Fibroblast of skin of left quadriceps (primary cell): ENCODE measurements at regions not wholly inside any gene's neighbourhood (a gene's known extent, or its start where the extent isn't known, plus 50 kb on each side); places are given as distances from the start of the nearest gene placed in this dataset.

Experiments
- DNase-seq, 2 experiments: peaks; one replicate each; pipeline ENCODE4 v3.0.0-alpha.2; 2013; ENCODE audit warnings: low read depth in 2 of 2

DNA sequence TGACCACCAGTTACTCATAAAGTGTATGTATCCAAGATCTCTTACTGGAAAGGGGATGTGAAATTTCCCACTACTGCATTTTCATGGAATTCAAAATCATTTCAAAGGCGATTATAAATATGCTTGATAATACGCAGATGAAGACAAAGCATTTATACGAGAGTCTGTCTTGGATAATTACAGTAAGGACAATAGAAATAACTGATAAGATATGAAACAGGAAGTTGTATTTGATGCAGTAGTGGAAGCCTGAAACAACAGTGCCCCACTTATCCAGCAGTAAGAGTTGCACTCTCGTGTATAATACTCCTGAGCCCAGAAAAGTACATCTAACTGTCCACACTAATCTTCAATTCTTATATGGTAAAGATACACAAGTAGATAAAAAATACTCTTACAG lies 188.7 kb upstream of the POU5F2 start:
- no peak for DNase-seq

DNA sequence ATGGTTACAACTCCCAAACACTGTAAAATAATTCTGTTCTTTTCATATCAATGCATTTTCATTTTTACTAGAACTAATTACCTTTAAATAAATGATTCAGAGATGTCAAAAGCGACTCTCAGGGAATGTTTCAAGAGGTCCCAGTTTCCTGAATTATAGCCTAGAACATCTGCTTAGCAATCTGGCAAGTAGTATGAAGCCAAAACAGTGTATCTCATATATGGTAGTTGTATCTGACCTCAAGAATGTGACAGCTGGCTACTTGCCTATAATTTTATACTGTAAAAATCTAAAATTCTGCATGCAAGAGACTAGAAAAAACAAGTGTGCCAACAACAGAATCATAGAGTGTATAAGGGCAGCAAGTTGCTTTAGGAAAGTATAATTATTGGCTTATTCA lies 187.7 kb upstream of the POU5F2 start:
- DNase-seq, result peak; percentile 38 to 51

DNA sequence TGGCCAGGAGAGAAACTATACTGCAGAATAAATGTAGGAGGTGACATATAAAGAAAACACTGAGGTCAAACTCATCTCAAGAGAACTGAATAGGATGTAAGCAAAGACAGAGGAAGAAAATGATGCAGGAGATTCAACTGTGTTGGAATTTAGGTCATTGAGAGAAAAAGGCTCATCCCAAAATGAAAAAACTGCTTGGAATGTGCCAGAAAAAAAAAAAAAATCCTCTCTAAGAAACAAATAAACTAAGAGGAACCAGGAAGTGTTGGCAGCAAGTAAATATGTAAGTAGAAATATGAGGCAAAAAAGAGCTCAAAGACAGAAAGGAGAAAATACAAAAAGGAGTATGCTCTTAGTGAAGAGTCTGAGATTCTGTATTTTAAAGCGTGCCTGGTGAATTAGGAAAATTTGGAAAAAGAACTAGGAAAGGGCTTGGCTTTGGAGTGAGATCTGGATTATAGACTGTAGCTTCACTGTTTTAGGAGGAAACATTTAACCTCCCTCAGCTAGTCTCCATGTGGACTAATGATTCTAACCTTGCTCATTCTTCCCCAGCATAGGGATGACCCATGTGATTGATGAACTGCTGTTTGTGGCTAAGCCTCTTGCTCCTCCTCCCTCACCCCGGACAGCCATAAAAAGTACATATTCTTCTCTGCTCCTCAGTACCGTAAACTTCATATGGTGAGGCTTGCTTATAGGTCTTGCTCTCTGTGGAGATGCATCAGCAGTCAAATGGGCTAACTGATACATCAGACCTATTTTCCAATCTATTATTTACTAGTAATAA lies 185.6 kb upstream of the POU5F2 start:
- peak in 1 of 2 experiments; percentile 22 for DNase-seq

DNA sequence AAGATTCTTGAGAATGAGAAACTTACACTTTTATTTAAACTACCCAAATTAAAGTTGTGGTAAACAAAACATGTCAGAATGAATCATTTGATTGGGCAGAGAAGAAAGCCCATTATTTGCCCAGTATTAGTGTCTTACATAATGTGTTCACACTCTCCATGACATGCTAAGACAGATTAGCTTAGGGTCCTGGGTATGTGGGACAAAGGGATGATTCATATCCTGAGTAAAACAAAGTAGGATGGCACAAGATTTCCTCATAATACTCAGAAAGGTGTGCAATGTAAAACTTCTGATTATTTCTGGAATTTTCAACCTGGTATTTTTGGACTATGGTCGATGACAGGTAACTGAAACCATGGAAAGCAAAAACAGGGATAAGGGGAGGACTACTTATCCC lies 183.9 kb upstream of the POU5F2 start:
- no peak for DNase-seq

DNA sequence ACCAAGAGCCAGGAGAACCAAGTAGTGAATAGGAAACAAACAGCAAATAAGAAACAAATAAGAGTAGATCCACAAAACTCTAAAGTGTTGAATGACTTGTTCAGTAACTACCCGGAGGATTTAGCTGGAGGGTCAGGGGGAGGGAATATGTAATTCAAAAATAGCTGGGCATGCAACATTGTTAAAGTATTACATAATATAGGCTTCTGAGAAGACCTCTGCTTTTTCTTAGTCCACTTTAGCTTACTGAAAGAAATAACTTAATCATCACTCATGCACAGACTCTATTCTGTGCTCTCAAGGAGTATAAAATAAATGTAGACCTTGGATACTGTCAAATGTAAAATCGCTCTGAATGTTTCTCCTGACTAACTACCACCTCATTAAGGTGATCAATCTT lies 183.2 kb upstream of the POU5F2 start:
- no peak for DNase-seq

DNA sequence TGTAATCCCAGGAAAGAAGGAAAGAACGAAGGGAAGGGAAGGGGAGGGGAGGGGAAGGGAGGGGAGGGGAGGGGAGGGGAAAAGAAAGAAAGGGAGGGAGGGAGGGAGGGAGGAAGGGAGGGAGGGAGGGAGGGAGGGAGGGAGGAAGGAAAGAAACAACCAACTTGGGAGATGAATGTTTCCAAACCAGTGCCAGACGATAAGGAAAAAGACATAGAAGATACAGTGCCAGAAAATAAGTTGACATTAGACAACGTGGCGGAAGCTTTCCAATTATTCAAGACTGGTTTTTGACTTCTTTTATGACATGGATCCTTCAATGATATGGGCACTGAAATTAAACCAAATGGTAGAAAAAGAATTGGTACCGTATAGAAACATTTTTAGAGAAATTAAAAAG lies 181.2 kb upstream of the POU5F2 start:
- no peak for DNase-seq

DNA sequence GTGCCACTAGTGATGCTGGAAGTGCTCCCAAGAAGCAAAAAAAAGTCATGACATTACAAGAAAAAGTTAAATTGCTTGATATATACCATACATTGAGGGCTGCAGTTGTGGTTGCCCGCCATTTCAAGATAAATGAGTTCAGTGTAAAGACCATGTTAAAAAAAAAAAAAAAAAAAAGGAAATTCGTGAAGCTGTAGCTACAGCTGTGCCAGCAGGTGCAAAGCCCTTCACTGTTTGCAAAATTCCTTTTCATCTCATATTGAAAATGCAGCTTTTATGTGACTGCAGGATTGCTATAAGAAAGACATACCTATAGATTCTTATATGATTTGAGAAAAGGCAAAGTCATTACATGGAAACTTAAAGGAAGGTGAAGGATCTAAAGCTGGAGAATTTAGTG lies 179.6 kb upstream of the POU5F2 start:
- DNase-seq, result no peak

DNA sequence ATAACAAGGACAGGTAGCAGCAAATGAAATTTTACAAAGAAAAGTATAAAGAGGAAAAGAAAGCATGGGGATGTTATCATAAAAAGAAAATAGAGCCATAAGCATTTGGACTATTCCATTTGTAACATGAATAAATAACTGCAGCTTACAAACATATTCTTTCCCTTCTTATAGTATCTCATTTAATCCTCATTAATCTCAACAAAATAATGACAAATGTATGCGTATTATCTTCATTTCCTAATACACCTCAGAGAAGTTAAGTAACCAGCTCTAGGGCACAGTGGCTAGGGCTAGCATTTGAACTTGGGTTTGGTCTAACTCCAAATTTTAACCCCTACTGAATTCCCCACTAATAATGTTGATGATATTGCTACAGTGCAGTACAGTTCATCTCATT lies 175.5 kb upstream of the POU5F2 start:
- no peak for DNase-seq

DNA sequence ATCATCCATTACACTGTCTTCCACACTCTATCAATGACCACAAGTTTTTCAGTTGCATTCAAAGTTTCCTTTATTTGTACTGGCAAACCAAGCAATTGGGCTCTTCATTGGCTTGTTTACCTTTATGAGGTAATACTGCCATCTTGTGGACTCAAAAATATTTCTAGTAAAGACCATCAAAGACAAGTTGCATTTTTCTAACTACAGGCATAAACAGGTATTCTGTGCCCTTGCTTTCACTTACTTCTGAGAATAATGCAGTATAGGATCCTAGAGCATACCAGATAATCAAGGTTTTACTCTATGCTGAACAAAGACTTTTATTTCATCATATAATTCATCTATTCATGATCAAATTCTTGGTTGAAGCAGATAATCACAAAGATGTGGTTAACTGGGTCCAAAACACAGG lies 173.7 kb upstream of the POU5F2 start:
- peak in 1 of 2 experiments; percentile 32 for DNase-seq

DNA sequence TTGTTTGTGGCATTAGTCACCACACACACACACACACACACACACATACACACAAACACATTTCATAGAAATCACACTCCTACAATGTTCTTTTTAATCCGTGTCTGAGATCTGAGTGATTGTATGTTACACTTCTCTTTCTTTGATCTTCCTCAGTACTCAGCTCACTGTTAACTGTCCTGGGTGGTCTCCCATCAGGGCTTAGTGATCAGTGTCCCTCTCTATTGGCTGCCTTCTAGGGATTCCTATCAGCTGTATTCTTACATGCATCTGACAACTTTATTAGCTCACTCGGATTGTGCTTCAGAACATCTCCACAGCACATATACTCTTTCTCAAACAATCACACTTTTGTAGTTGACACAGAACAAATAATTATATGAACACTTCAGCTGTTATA lies 170.2 kb upstream of the POU5F2 start:
- DNase-seq, result no peak

DNA sequence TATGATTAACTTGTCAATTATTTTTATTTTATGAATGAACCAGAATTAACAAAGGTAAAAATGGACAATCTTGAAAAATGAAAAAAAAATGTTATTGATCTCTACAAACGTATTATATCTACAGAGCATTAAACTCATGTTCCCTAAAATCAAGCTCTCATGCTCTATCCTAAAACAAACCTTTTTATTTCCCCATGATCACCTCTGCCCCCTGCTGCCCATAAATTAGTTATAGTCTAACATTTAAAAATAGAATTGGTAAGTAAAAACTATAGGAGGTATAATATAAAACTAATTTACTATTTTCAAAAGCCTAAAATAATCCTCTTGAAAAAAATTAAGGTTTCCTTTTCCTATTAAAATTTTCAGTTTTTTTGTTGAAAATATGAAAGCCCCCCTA lies 168.0 kb upstream of the POU5F2 start:
- no peak for DNase-seq

DNA sequence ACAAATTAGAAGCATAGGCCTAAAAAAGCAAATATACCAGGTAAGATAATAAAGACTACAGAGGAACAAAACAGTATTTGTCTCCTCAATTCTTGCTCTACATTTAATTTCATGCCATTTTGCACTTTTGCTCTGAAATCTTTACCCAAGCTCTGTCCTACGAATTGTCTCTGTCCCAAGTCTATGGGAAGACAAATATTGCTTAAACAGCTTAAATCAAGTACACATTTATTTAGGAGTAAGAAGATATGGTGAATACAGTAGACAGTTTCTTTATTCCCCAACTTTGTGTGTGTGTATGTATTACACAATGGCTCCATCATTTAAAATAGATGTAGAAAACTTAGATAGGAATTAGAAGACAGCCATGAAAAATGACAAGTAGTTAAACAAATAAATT lies 163.5 kb upstream of the POU5F2 start:
- no peak for DNase-seq

DNA sequence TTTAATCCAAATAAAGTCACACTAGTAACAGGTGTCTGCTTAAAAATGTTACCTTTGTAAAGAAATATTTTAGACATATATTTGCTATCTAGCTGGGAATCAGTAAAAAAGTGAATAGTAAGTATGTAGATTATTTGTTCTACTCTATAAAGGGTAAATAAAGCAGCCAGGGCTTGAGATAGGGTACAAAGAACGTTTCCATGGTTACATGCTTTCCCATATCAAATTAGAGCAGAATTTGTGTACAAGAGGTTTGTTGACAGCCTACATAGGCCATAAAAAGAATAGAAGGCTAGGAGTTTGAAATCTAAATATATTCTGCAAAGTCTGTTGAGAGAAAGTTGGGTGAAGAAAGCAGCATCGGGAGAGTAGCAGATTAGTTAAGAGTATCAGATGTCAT lies 160.9 kb upstream of the POU5F2 start:
- no peak for DNase-seq

DNA sequence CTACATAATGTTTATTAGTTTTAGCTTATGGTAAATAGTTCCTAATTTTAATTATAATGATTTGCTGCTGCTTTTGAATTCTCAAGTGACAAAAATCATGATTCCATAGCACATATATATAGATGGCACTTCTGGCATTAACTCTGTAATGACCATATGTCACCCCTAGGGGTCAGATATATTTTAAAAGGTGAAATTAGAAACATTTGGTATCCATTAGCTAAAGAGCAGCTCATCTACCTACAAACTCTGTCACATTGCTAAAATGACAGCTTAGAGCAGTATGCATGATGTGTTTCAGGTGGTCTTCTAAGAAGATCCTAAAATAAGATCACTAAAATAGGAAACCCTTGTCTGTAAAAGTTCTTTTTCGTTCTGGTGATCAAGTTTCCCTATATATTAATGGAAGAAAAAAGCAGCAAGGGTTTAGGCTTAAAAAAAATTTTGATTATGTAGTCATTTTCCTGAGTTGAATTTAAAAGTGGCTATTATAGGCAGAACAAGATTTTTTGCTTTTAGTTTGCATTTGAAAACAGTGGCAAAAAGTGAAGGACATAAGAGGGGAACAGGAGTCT lies 157.7 kb upstream of the POU5F2 start:
- no peak for DNase-seq

DNA sequence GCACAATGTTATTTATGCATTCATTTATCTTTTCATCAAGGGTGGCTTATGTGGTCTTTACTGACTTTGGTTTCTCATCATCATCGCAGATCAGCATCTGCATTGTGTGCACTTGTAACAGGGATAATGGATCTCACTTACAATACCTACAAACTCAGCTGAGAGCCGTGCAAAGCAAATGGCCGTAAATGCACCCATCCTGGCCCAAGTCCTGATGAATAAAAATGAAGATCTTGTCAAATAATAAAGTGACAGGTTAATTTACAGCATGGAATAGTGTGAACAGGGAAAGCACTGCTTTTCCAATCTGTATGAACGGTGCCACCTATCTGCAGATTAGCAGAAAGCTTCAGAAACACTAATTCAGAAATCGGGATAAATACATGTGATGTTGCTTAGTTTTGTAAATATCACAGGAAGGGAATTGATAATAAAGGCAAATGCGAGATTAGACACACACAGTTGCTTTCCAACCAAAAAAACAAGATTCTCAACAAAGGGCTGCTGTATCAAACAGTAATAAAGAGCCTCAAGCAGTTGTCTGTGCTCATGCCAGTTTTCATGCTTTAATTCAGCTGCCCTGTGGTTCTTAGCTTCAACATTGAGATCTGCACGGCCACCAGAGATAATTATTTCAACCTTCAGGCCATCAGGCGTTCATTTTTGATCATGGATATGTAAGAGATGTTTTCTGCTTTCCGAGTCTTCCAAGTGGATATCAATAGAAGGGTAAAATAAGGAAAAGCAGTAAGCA lies 153.4 kb upstream of the POU5F2 start:
- no peak for DNase-seq

DNA sequence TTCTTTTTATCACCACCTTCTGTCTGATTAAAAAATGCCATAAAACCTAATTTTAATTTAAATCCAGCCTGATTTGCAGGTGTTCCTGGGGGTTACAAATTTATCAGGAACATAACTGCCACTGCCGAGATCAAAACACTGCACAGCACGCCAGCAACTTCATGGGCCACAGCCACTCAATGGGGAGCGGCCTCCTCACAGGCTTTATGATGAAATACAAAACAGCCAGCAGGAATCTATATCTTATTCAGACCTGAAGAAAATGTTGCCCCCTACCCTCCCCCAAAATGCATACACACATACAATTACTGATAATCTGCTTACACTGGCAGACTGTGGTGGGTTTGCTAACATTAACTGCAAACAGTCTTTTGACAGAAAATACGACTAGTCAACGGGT lies 151.7 kb upstream of the POU5F2 start:
- DNase-seq, result no peak

DNA sequence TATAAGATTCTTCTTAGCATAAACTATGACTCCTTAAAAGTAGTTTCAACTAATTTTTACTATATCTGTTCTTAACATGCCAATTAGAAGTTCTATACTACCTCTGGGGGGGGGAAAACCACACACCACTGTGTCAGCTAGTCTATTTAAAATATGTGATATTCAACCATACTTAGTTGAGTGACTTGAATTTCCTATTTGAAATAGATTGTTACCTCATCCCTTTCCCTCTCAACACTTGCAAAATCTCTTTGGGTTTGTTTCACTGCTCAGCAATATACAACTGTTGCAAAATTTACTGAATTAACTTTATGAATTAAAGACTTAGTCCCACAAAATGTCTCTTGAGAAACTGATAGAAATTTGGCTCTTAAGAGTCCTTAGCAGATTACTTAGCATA lies 151.1 kb upstream of the POU5F2 start:
- DNase-seq, result no peak

DNA sequence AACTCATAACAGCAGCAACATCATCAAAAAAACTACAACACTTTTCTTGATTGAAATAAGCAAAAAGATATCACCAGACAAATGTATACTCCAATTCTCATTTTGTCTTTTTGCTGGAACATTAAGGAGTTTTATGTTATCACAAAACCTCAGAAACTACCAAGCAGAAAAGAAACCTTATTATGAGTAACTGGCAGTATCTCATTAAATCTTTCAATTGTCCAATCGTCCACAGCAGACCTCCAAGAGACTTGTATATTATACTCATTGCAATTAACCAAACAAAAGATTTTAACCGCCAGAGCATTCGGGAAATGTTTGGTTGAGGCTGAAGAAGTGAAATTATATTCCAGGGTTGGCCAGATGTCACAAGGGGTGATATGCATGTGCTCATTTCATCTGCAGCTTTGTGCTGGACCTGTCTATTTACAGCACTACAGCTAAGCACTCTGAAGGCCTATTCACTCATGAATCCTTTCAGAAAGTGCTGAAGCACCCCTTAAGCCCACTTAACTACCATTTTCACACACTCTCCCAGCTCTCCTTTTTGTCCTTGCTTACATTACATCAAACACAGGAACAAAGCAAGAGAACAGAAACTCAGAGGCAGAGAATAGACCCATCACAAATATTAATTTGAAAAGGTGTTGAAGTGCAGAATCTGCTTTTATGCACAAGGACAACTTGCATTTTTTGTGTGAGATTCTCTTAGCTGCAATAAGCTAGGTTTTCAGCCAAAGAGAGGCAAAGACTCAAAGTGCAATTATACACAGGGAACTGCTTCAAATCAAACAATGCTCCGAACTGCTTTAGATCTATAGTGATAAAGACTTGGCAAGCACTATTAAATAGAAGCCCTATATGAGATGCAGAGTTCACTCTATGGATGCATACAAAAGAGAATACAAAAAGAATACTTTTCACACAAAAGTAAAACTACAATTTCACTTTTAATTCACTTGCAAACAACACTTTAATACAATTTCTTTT lies 150.4 kb upstream of the POU5F2 start:
- no peak for DNase-seq

DNA sequence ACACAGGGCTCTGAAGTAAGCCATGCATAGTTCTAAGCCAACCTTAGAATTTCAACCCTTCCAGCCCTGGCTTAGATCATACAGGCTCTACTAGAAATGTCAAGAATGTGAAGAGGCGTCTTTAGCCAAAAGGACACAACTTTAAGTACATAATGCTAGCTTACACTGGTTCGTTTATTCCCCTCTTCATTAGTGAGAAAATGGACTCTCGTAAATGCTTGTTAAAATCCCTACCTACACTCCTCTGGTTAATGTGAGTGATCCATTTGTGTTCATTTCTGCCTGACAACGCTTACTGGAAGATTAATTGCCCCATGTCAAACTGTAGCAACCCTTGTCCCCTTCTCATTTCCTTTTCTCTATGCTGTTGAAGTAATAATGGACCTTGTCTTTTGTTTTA lies 149.3 kb upstream of the POU5F2 start:
- no peak for DNase-seq

DNA sequence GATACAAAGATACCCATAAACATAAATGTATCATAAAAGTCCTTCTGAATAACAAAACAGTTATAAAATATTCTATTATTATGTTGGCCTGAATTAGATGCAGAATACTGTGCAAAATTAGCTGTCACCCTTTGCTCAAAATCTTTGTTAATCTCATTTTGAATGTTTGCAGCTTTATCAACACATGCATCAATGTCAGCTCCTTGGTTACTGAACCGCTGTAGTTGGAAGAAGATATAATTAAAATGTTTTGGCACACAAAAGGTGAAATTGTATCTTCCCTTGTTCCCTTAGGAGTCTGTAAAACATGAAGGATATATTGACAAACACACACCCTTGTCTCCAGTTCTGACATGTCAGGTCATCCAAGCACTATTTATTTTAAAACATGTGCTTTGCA lies 146.3 kb upstream of the POU5F2 start:
- DNase-seq, result no peak

DNA sequence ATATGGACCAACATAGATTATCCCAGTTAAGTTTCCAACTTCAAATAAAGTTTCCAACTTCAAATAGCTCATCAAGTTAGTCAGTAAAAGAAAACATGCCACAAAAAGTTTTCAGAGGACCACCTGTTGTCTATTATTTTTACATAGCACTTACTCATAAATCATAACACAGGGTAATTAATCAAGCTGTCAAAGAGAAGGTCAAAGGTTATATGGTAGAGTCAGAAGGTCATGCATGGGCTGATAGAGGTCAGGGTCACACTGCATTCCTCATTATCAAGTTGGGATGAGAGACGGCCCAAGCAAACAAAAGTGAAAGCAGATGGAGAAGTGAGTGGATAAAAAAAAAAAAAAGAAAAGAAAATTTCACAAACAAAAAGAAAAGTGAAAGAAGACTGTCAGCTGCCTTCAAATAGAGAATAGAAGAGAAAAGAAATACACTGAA lies 145.5 kb upstream of the POU5F2 start:
- no peak for DNase-seq
